HG03571 (cell line): ENCODE measurements at regions not wholly inside any gene's neighbourhood (a gene's known extent, or its start where the extent isn't known, plus 50 kb on each side); places are given as distances from the start of the nearest gene placed in this dataset.

ENCODE experiments used
- ATAC-seq: cut with Tn5 transposase; IDR thresholded peaks from one replicate; pipeline ENCODE4 v1.9.1; 2021; ENCODE audit not compliant: unreplicated experiment

- no peak for ATAC-seq
Measured at GRCh38 chr2:19785447-19785846, 116.3 kb downstream of the TTC32 start.

- no peak for ATAC-seq
Measured at GRCh38 chr2:19784456-19784855, 117.3 kb downstream of the TTC32 start.

- no peak for ATAC-seq
Measured at GRCh38 chr2:19783935-19784334, 117.8 kb downstream of the TTC32 start.

- ATAC-seq = no peak
Measured at GRCh38 chr2:19776941-19777514, 124.8 kb downstream of the TTC32 start.

- no peak for ATAC-seq
Measured at GRCh38 chr2:19775838-19776237, 125.9 kb downstream of the TTC32 start.

GRCh38 chr2:19775315-19775714, 126.5 kb downstream of the TTC32 start:
- no peak for ATAC-seq

- ATAC-seq = no peak
Measured at GRCh38 chr2:19774805-19775176, 127.0 kb downstream of the TTC32 start.

GRCh38 chr2:19772981-19773380, 128.8 kb downstream of the TTC32 start:
- no peak for ATAC-seq

GRCh38 chr2:19769513-19769912, 132.3 kb downstream of the TTC32 start:
- no peak for ATAC-seq

GRCh38 chr2:19767899-19768298, 133.9 kb downstream of the TTC32 start:
- ATAC-seq = no peak

- ATAC-seq = no peak
Measured at GRCh38 chr2:19764998-19765397, 136.8 kb downstream of the TTC32 start.

- no peak for ATAC-seq
Measured at GRCh38 chr2:19763731-19764130, 138.1 kb downstream of the TTC32 start.

GRCh38 chr2:19762959-19763605, 138.7 kb downstream of the TTC32 start:
- no peak for ATAC-seq

- ATAC-seq = no peak
Measured at GRCh38 chr2:19762142-19762541, 139.6 kb downstream of the TTC32 start.

- ATAC-seq = no peak
Measured at GRCh38 chr2:19759880-19760279, 141.9 kb downstream of the TTC32 start.

GRCh38 chr2:19758658-19759057, 143.1 kb downstream of the TTC32 start:
- no peak for ATAC-seq

- ATAC-seq = no peak
Measured at GRCh38 chr2:19757586-19757985, 144.2 kb downstream of the TTC32 start.

GRCh38 chr2:19754907-19755306, 146.9 kb downstream of the TTC32 start:
- no peak for ATAC-seq

GRCh38 chr2:19753818-19754217, 148.0 kb downstream of the TTC32 start:
- ATAC-seq = no peak

- ATAC-seq = no peak
Measured at GRCh38 chr2:19753314-19753713, 148.5 kb downstream of the TTC32 start.

GRCh38 chr2:19752500-19752899, 149.3 kb downstream of the TTC32 start:
- ATAC-seq = no peak

GRCh38 chr2:19751631-19752030, 150.2 kb downstream of the TTC32 start:
- no peak for ATAC-seq

- no peak for ATAC-seq
Measured at GRCh38 chr2:19750136-19750535, 151.6 kb downstream of the TTC32 start.
